SH-SY5Y (cell line): ENCODE measurements at regions not wholly inside any gene's neighbourhood (a gene's known extent, or its start where the extent isn't known, plus 50 kb on each side); places are given as distances from the start of the nearest gene placed in this dataset.

Experiments used
- GATA2 ChIP-seq: IDR thresholded peaks from 2 replicates; pipeline ENCODE4 v1.6.1; 2011; ENCODE audit warnings: mild to moderate bottlenecking, low read depth, low read length
- GATA3 ChIP-seq: IDR thresholded peaks from 2 replicates; pipeline ENCODE4 v1.6.1; 2011; ENCODE audit warnings: low read depth, mild to moderate bottlenecking, low read length, moderate library complexity

DNA sequence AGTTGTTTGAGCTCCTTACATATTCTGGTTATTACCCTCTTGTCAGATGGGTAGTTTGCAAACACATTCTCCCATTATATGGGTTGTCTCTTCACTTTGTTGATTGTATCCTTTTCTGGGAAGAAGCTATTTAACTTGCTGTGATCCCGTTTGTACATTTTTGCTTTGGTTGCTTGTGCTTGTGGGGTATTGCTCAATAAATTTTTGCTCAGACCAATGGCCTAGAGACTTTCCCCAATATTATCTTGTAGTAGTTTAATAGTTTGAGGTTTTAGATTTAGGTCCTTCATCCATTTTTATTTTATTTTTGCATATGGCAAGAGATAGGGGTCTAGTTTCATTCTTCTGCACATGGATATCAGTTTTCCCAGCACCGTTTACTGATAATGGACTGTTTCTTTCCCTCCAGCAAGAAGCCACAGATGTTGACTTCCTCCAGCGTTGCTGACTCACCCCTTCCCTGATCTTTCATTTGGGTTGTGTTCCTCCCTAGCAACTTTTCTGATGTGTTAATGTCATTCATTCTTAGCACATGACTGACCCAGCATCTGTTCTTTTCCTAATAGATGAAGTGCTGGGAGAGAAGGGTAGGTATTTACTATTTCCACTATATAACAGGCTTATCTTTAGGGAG lies 166.7 kb upstream of the SGO1 start:
- TF ChIP-seq GATA3: no peak
- no peak for TF ChIP-seq GATA2
